ENCODE measurements at regions not wholly inside any gene's neighbourhood (a gene's known extent, or its start where the extent isn't known, plus 50 kb on each side); places are given as distances from the start of the nearest gene placed in this dataset.
"Not testable (repeated sequence)": the region's sequence is repeated elsewhere in the genome, so short reads cannot be mapped to it uniquely, and the experiment has no call there.

DNA sequence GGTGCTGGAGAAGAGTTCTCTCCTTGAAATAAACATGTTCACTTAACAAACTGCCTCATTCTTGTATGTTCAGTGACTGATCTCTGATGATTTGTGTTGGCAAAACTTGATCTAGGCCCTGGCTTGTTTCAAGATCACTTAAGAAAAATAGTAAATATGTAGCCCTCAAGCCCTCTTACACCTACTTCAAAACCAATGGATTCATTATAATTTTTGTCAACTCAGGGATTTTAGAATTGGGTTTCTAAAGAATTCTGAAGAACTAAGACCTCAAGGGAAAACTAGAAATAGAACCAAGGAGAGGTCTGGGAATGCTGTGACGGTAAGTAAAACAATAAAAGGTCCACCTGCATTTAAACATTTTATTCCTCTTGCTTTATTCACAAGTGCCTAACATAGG, 1731.6 kb upstream of the CELF4 start:
- no peak for DNase-seq (ENCODE audit: low spot score)

DNA sequence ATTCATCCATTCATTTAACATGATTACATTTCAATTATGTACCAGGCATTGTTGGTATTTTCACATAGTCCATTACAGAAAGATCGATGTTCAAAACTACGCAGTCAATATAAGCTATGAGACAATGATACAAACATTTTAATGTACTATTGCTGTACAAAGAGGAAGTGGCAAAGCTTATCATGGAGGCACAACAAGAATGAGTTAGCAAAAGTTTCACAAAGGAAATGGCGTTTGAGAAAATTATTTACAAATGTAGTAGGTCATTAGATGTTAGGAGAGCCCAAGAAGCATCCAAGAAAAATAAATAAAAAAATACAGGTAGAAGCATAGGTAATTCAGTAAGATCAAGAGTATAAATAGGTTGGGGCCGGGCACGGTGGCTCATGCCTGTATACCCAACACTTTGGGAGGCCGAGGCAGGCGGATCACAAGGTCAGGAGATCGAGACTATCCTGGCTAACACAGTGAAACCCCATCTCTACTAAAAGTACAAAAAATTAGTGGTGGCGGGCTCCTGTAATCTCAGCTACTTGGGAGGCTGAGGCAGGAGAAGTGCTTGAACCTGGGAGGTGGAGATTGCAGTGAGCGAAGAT, 1730.8 kb upstream of the CELF4 start:
- DNase-seq (ENCODE audit: low spot score) = no peak

DNA sequence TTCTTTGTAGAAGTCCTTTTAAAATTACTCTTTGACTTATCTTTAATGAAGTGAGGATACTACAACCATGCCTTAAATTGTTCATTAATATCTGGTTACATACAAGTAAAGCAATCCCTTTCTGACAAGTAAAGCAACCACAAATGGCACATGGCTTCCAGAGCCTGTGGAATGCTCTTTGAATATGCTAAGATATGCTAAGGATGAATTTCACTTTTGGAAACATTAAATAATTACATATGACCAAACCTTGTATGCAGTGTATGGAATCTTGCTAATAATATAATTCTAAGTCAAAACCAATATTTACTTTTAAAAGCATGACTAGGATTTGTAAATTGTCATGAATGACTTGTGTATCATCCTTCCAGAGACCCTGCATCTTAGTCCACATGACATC, 1711.2 kb upstream of the CELF4 start:
- DNase-seq (ENCODE audit: low spot score) = no peak

DNA sequence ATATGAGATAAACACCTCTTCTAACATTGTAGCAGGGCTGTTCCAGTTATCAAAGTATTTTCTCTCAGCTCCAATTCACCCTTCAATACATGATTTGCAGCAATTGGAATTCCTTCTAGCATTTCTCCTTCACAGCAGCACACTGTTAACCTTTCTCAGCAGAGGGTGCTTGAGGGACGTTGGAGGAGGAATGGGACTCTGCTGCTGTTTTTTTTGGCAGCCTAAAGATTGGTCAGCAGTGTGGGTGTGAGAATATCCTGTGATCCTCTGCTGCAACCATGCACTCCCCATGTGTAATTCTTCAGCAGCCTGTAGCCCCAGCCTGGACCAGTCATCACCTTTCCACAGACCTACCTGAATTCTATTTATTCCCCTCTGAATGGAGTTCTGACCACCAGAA, 1708.9 kb upstream of the CELF4 start:
- no peak for DNase-seq (ENCODE audit: low spot score)

DNA sequence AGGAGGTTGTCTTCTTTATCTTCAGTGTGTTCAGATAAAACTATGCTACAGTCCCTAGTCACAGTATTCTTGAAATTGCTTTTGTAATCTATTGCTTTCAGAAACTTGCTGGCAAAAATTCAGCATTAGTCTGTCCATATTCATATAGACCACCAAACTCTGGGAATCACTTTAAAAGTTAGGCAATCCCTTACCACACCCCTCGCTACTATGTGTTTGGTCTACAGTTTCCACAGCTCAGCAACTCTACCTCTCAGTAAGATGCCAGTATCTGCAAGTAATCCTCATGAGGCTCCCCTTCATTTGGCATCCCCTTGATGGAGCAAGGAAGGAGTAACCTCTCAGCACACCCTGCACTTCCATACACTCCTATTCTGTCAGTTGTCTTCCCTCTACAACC, 1706.6 kb upstream of the CELF4 start:
- no peak for DNase-seq (ENCODE audit: low spot score)

DNA sequence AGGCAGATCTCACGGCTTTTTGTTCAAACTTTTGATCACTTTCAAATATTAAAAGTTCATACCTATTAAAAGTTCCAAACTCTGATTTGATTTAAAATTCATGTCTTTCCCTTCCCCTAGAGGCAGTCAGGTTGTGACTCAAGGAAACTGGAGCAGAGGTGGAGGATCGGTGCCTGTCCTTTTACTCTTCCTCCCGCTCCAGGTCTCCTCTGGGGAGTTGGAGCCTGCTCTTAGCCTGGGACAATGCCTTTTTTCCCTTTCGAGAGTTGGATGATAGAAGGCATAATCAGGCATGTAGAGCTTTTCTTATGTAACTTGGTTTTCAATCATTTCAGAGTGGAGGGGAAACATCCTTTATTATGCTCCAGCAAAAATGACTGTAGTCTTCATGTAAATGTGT, 1706.1 kb upstream of the CELF4 start:
- no peak for DNase-seq (ENCODE audit: low spot score)

DNA sequence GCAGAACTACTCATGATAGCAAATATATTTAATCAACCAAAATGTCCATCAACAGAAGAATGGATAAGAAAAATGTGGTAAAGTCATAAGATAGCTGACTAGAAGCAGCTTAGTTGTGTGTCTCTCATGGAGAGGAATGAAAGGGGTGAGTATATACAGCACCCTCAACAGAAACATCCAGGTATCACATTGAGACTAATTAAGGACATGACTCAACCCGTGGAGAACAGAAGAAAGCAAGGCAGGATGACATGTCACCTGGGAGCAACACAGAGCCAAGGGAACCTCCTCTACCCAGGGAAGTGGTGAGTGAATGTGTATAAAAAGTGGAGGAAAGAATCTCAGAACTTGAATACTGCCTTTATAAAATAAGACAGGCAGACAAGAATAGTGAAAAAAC, 1695.0 kb upstream of the CELF4 start:
- DNase-seq (ENCODE audit: low spot score) = no peak

DNA sequence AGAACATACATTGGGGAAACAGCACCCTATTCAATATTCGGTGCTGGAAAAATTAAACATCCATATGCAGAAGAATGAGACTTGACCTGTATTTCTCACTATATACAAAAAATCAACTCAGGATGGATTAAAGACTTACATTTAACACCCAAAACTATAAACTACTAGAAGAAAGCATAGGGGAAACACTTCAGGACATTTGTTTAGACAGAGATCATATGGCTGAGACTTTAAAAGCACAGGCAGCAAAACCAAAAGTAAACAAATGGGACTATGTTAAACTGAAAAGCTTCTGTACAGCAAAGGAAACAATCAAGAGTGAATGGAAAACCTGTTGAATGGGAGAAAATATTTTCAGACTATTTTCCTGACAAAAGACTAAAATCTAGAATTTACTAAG, 1694.1 kb upstream of the CELF4 start:
- no peak for DNase-seq (ENCODE audit: low spot score)

DNA sequence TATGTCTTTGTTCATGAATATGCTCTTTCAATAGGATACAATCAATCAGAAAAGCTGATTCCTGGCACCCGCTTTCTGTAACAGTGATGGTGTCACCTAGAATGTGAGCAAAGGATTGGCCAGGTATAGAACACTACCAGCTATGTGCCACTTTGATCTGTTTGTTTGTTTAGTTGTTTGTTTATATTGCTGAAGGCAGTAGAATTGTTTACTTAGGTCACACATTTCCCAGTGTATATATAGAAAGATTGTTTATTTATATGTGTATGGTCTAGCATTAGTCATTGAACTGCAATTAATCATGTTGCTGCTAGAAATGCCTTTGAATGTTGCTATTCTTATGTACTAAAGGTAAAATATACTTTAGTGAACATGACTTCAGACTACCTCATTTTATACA, 1678.6 kb upstream of the CELF4 start:
- DNase-seq (ENCODE audit: low spot score) = no peak

DNA sequence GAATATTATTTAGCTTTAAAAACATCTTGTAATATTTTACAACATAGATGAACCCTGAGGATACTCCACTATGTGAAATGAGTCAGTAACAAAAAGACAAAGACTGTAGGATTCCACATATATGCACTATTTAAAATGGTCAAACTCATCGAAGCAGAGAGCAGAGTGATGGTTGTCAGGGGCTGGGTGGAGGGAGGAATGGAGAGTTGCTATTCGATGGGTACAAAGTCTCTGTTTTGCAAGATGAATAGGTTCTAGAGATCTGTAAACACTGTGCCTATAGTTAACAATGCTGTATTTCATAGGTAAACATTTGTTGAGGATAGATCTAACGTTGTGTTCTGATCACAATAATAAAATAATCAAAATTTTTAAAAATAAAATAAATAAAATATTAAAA, 1675.9 kb upstream of the CELF4 start:
- no peak for DNase-seq (ENCODE audit: low spot score)

DNA sequence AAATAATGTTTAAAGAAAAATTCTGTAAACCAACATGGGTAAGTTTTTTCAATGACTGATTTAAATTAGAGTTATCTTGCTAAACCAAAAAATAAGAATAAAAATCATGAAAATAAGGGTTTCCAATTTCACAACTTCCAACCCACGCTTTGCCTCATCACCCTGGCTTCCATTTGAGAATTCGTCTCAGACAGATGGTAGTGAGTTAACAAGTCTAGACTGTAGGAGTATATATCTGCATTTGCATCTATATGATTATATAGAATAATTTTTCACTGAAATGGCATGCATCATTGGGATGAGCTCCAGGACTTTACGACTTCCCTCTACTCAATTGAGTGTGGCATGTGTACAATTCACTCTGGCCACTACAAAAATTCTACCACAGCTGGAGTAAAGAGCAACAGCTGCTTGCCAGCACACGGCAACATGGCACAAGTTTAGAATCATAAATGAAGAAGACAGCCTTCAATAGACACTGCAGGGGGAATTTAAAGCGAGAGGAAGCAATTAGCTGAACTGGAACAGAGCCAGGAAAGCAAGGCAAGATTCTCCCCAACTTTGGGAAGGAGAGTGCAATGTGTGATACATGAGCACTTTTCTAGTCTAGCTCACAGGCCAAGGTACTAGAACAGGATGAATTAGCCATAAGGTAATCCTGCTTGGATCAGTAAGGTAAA, 1673.5 kb upstream of the CELF4 start:
- DNase-seq (ENCODE audit: low spot score) = no peak

DNA sequence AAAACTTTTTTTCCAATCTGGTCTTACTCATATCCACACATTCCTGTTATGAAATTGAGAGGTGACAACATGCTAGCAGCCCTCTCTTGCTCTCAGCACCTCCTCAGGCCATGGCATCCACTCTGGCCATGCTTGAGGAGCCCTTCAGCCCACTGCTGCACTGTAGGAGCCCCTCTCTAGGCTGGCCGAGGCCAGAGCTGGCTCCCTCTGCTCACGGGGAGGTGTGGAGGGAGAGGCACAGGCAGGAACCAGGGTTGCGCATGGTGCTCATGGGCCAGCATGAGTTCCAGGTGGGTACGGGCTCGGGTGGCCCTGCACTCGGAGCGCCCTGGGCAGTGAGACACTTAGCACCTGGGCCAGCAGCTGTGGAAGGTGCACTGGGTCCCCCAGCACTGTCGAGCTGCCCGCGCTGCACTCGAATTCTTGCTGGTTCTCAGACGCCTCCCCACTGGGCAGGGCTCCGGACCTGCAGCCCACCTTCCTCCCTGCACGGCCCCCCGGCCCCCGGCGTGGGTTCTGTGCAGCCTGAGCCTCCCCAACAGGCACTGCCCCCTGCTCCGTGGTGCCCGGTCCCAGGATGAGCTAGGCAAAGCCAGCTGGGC, 1669.6 kb upstream of the CELF4 start:
- no peak for DNase-seq (ENCODE audit: low spot score)

DNA sequence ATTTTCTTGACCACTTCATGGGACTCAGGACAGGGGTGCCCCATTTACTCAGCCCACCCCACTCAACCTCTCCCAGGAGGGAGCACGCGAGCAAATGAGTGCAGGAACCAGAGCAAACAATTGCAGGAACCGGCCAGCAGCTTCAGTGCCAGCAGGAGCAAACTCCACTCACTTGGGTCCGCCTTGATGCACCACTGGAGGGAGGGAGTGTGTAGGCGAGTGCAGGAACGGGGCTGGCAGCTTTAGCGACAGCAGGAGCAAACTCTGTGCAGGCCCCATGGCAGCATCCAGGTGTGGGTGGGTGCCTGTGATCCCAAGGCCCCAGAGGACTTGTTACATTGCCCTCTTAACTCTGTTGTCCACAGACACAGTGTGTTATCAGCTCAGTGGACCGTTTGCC, 1667.3 kb upstream of the CELF4 start:
- no peak for DNase-seq (ENCODE audit: low spot score)

DNA sequence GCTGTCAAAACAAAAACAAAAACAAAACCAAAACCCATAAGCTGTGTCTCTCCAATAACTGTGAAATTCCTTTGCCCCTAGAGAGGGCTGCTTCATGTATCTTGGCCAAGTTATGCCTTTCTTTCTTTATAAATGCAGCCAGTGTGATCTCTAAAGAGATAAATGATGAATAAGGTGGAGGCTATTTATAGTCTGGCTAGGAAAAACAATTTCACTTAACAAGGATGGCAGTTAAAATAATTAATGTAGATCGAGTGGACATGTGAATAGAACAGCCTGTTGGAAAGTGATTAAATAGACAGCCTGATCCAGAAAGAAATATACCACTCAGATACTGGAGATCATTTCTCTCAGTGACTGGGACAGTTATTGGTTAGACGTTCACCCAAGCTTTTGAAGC, 1666.9 kb upstream of the CELF4 start:
- no peak for DNase-seq (ENCODE audit: low spot score)

DNA sequence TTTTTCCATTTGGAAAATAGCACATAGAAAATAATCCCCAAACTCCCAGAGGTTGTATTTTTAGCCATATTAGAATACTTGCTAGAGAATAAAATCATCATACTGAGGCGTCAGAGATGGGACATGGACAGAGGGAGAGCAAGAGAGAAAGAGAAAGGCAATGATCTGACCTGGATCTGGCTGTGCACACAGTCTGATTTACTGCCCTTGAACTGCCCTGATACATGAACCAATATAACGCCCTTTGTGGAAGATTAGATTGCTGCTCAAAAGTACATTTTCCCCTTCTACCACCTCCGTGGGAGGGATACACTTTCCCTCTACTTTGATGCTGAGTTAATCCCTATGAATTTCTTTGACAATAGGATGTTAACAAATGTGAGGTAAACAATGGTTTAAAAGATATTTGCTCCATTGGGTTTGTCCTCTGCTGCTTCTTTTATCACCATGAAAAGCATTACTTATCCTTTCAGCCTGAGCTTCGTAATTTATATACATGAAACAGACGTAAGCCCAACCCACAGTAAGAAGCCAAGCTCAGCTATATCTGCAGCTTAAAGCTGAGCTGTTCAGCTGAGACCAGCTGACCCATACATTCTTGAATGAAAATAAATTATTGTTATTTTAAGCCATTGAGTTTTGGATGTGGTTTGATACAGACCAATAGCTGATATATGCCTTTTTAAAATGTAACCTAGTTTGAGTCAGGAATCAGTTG, 1664.6 kb upstream of the CELF4 start:
- DNase-seq (ENCODE audit: low spot score) = no peak

DNA sequence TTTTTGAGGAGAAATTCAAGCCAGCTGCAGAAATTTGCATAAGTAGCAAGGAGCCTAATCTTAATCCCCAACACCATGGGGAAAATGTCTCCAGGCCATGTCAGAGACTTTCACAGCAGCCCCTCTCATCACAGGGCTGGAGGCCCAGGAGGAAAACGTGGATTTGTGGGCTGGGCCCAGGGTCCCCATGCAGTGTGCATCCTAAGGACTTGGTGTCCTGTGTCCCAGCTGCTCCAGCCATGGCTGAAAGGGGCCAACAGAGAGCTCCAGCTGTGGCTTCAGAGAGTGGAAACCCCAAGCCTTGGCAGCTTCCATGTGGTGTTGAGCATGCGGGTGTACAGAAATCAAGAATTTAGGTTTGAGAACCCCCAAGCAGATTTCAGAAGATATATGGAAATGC, 1662.2 kb upstream of the CELF4 start:
- DNase-seq (ENCODE audit: low spot score) = not testable (repeated sequence)

DNA sequence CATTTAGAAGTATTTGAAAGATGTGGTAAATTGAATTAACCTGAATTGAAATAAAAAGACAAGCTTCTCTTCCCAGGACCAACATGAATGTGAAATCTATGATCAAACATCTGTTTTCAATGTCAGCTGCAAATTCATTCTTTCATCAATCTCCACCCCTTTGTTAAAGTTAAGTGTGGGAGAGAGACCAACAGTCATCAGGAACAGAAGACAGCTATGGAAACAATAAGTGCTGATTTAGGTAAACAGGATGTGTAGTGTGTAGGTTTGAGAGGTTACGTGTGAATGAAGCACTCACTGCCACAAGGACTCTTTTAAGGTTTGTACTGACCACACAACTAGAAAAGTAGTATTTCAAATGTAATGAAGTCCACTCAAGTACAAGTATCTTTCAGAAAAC, 1659.8 kb upstream of the CELF4 start:
- no peak for DNase-seq (ENCODE audit: low spot score)

DNA sequence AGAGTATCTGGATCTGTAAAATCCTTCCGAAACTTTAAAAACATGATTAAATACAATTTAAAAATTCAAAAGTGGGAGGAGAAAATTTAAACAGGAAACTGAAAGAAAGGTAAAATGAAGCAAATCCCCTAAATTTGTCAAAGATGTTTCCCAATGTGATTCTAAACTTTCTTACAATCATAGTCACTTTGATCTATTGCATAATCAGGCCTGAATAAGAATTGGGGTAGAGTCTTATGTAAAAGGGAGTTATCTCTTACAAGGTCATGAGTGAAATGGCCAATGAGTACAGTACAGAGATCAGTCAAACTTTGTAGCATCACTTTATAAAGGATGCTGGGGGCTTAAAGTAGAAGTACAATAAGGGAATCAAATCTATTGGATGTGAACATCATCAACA, 1657.7 kb upstream of the CELF4 start:
- no peak for DNase-seq (ENCODE audit: low spot score)

DNA sequence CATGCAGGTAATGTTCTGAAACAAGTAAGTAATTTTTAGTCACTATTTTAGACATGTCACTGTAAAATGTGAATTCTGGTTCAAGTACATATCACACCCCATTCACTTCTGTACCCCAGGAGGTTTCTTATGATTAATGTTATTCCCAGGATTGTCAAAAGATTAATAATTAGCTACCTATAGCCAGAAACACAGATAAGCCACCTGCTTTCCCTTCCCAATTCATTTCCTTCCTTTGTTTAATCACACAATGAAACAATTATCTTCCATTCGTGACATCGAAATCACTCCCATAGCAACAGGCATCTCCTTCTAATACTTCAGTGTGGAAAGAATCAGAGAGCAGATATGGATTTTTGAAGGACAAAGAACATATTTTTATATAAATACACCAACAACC, 1650.3 kb upstream of the CELF4 start:
- no peak for DNase-seq (ENCODE audit: low spot score)

DNA sequence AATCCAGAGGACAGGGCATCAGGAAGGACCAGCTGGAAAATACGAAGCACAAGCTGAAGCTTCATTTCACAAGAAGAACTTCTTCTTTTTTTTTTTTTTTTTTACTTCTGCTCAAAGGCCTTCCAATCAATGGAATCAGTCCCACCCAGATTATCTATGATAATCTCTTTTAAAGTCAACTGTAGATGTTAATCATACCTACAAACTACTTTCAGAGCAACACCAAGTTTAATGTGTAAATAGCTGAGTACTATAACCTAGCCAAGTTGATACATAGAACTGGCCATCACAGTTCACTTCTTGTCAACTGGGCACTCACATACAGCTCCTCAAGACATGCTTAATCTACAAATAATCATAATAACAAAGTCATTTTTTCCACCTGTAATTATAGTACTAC, 1645.9 kb upstream of the CELF4 start:
- DNase-seq (ENCODE audit: low spot score) = no peak

DNA sequence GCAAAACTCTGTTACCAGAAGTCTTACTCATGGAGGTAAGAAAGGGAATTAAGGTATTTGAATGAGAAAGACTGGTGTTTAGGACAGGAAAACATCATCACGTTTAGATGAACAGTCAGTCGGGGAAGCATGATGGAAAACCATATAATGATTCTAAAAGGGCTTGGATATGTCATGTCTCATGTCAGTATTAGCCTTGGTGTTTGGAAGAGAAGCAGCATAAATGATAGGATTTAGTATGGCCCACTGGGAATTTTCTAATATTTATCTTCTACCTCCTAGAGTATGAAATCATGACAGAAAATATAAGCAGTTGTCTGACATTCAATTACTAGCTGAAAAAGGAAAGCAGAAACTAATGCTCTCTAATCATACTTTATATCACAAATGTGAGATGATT, 1643.6 kb upstream of the CELF4 start:
- DNase-seq (ENCODE audit: low spot score) = no peak

DNA sequence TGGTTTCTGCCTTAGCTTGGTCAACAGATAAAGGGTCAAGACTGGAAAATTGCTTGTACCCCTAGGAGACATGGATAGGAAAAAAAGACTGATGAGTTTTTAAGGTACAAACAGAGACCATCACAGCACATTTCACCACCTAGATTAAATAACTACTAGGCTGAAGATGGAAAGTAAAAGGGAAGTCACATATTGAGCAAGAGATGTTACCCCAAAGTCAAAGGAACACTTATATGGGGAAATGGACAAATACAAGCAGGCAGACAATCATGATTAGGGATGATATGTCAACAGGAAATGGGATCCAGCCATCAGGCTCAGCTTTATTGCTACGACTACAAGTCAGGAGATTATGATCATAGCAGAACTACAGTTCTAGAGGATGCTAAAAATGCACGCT, 1643.1 kb upstream of the CELF4 start:
- DNase-seq (ENCODE audit: low spot score) = no peak

DNA sequence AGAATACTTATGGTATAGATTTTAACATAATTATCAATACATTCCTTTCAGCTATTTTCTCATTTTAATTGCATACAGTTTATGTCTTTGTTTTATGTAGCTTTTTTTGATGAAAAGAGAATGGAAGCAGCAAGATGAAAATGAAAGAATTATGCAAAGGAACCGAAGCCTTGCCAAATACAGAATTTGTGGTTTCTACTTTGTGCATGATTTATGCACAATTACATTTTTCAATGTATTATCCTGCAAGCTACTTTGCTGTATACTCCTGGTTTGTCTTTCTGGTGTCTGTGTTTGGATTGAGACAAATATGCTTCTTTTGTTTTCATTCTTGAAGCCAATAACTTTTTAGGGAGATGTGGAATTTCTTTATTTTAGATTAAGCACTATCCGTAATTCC, 1642.6 kb upstream of the CELF4 start:
- DNase-seq (ENCODE audit: low spot score) = no peak
